CD4-positive, alpha-beta T cell treated with Interleukin-10 for 1 hour (primary cell): ENCODE measurements at regions not wholly inside any gene's neighbourhood (a gene's known extent, or its start where the extent isn't known, plus 50 kb on each side); places are given as distances from the start of the nearest gene placed in this dataset.
"Not testable (repeated sequence)": the region's sequence is repeated elsewhere in the genome, so short reads cannot be mapped to it uniquely, and the experiment has no call there.

Source experiments
- DNase-seq: peaks from one replicate; pipeline ENCODE4 v3.0.0-alpha.2; 2020

DNA sequence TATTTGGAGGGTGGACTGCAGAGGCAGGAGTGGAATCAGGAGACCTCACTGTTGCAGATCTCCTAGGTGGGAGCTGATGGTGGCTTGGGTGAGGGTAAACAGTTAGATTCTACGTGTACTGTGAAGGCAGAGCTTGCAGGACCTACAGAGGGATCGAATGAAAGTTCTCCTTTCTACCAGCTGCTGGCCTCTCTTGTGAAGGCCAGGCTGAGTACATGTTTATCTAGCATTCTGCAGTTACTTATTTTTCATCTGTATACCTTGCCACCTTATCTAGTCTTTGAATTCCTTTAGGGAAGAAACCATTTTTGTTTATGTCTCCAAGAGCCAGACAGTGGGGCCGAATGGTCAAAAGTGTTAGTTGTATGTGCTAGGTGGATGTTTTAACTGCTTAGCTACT lies 57.6 kb downstream of the PTTG1 start:
- no peak for DNase-seq

DNA sequence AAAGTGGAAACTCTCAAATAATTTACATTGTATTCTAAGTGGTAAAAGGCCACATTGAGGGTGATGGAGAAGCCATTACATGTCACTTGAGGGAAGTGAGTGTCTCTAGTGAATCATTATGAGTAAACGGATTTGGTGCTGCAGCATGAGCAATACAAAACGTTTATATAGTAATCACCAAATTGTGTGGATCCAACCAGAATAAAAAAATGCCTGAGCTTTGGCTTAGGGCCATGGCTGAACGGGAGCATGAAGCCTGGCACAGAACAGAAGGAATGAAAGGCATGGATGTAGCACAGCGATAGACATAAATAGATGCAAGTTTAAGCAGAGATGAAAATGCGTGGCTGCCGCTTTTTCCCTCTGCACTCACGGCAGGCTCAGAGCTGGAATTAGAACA lies 58.3 kb downstream of the PTTG1 start:
- DNase-seq = no peak

DNA sequence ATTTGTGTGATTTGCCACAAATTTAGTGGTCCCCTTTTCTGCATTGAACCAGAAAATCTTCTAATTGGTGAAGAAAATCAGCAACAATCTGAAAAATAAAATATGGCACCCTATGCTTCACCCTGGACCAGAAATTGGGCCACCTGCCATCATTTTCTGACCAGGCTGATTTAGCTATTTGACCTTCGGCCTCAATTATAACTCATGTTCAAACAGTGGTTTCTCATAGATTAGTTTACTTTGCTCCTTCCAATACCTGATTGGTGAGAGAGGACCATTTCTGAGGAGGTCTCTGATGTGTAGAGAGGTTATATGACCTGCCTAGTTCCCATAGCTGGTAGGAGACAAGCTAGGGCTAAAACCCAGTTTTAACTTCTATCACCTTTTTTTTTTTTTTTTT lies 59.0 kb downstream of the PTTG1 start:
- no peak for DNase-seq

DNA sequence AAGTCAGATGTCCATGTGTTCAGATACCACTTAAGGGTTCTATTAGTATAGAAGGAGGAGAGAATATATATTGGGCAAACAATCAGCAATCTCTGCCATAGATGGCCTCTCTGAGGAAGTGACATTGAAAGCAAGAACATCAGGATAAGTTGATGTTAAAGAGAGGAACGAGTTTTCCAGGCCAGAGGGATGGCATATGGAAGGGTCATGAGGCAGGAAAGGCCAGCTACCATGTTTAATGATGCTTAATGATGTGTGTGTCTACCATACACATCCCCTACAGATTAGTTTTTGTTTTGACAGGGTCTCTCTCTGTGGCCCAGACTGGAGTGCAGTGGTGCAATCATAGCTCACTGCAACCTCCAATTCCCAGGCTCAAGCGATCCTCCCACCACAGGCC lies 63.0 kb downstream of the PTTG1 start:
- DNase-seq = no peak

DNA sequence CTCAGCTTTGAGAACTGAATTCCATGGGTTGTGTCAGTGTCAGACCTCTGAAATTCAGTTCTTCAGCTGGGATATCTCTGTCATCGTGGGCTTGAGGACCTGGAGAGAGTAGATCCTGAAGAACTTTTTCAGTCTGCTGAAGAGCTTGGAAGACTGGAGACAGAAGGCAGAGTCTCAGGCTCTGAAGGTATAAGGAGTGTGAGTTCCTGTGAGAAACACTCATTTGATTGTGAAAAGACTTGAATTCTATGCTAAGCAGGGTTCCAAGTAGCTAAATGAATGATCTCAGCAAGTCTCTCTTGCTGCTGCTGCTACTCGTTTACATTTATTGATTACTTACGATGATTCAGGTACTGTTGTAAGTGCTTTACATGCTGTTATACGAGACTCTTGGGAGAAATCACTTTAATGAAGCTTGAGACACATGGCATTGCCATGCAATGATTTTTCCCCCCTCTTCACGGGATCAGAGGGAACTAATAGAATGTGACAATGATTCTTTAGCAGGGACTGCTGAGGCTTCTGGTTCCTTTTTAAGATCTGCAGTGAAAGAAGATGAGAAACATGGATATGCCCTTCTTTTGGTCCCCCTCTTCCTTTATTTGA lies 63.8 kb downstream of the PTTG1 start:
- DNase-seq = no peak

DNA sequence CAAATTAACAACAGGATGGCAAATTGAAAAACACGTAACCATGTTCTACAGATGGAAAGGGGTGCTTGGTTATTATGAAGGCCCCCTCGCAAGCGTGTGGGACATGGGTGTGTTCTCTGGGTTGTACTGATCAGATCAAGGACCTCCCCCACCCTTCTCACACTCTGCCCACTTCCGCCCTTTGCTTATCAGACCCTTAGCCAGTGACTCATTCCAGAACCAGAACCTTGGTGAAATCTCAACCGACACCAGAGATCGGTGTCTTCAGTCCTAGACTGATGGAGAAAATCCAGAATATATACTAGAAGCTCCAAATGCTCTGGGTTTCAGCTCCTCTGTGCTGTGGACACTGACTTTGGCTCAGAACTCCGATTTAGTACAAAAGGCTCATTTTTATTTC lies 64.9 kb downstream of the PTTG1 start:
- peak; percentile 71 for DNase-seq

DNA sequence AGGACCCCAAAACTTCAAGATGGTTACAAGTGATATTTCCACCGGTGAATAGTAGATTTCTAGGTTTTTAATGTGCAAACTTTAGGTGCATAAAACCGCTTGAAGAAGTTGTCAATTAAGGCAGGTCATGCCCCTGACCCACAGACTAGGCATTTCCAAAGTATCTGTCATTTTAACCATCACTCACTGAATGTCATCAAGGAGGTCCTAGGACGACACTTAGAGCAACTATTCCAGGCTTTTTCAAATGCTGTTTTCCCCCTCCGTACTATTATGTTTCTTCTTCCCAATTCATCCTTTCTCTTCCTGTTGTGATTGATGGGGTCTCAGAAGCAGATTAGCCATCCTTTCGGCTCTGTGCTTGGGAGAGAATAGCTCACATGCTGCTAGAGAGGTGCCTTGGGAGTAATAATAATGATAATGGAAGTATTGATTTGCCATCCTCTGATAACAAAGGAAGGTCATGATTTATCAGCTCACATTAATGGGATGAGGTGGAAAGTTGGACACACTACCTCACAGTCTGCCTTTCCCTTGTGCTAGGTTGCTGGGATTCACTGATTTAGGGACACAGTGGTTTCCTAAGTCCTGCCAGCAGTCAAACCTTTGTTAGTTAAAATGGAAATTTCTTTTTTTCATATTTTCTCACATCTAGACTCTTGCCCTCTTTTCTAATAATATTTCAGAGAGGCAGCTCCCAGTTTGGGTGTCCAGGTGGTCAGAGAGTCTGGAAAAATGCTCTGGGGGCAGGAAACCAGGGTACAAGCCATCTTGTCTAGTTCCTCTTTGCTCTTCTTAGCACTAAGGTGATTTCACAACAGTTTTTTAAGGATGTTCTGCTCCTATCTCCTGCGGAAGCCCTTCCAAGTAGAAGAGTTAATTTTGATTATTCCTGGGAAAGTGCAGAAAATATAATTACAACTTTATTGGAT lies 67.0 kb downstream of the PTTG1 start:
- DNase-seq = no peak

DNA sequence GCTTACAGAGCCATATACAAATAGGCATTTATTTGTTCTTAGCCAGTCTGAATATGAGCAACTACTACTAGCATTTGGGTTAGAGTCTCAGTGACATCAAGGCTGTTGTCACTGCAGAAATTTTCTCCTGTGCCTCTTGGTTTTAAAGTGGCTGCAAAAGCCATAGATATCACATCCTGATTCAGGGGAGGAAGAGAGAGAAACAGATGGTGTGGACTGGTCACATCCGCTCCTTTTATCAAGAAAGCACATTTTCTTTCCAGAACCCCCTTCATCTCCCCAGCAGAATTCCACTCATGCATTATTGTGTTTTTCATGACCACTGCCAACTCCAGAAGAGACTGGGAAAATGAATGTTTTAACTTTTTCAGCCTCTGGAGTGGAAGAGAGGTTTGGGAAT lies 69.8 kb downstream of the PTTG1 start:
- no peak for DNase-seq

DNA sequence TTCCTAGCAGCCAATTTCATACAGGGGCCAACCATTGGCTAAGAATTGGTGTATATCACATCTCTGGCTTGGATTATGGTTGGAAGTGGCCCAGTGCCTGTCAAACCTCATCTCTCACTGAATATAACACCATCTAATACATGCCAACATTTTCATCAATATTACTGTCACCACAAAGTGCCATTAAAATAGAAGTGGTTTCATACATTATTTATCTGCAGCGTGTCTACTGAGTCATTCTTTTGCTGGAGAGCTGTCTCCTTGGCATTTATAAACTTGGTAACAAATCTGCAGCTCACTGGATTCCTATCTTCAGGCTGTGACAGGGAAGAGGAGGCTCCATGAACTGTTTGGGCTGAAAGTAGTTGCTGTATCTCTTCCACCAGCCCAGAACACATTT lies 70.9 kb downstream of the PTTG1 start:
- DNase-seq = no peak

DNA sequence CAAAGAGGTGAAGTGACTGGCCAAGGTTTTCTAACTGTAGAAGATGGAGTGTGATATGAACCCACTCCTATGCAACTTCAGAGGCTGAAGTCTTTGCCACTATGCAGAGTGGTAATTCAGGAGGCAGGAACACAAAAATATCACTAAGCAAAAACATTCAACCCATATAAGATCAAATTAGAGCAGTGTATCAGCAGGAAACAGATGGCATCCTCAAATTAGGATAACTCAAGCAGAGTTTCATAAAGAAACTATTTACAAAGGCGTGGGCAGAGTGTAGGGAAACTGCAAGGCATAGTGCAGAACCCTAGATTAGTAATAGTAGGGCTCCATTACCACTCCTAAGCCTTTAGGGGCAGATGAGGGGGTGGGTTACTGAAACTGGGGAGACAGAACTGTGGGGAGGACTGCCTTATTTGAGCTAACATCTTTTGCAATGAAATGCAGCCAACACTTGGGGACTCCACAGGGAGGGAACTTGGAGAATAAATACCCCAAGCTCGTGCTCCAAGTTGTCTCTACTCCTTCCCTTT lies 72.2 kb downstream of the PTTG1 start:
- no peak for DNase-seq

DNA sequence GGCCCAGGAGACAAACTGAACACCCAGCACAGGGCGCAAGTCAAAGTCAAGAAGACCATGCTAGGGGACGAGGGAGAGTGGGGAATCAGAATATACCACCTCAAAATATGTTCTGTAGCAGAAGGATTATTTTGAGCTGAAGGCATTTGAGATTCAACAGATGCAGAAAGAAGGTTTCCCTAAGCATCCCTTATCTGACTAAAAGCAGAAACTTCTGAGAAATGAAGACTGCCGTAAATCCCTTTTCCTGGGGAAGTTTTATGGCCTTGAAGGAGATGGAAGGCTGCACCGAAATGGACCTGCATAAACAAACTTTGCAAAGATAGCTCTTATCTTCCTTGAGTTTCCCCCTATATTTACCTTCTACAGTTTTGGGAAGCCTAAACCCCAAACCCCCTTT lies 72.8 kb downstream of the PTTG1 start:
- DNase-seq = no peak

DNA sequence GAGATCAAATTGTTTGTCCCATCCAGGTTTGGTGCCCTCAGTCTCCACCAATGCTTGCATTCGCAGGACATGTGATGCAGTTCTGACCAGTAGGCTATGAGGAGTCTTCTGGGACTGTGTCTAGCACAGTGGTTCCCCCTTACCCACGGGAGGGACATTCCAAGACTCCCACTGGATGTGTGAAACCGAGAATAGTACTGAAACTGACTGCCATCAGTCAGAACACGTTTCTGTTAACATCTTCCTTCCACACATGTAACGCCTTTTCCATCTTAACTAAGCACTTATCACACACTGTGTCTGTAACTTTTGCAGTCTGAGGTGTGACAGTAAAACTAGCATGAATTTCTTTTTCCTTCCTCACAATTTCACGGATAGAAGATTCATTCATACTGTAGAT lies 74.7 kb downstream of the PTTG1 start:
- DNase-seq = no peak

DNA sequence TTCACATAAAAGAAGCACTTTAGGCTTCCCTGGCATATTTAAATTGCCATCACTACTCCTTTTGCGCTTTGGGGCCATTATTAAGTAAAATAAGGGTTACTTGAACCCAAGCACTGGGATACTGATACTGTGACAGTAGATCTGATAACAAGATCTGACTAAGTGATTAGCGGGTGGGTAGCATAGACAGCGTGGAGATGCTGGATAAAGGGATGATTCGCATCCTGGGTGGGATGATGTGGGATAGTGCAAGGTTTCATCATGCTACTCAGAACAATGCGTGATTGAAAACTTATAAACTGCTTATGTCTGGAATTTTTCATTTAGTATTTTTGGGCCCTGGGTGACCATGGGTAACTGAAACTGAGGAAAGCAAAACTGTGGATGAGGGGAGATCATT lies 75.1 kb downstream of the PTTG1 start:
- DNase-seq = no peak

DNA sequence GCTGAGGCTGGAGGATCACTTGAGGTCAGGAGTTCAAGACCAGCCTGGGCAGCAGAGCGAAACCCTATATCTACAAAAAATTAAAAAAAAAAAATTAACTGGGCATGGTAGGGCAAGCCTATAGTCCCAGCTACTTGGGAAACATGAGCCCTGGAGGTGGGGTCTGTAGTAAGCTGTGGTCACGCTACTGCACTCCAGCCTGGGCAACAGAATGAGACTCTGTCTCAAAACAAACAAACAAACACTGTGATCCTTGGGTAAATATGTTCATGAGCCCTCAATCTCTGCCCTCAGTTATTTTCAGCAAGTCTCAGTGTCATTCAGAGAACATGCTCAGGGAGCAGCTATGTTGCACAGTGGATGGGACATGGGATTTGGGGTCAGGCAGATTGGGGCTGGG lies 76.2 kb downstream of the PTTG1 start:
- no peak for DNase-seq

DNA sequence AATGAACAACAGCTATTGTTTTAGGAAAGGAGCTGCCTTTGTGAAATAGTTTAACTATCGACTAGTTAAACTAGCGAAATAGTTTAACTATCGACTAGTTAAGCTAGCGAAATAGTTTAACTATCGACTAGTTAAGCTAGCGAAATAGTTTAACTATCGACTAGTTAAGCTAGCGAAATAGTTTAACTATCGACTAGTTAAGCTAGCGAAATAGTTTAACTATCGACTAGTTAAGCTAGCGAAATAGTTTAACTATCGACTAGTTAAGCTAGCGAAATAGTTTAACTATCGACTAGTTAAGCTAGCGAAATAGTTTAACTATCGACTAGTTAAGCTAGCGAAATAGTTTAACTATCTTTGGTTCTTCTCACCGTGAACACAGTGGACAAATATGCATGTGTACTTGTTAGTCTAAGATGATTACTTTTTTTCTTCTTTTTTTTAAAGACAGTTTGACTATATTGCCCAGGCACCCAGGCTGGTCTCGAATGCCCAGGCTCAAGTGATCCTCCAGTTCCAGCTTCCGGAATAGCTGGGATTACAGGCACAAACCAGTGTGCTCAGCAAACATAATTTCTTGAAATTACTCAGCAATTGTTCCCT lies 76.9 kb downstream of the PTTG1 start:
- DNase-seq = not testable (repeated sequence)

DNA sequence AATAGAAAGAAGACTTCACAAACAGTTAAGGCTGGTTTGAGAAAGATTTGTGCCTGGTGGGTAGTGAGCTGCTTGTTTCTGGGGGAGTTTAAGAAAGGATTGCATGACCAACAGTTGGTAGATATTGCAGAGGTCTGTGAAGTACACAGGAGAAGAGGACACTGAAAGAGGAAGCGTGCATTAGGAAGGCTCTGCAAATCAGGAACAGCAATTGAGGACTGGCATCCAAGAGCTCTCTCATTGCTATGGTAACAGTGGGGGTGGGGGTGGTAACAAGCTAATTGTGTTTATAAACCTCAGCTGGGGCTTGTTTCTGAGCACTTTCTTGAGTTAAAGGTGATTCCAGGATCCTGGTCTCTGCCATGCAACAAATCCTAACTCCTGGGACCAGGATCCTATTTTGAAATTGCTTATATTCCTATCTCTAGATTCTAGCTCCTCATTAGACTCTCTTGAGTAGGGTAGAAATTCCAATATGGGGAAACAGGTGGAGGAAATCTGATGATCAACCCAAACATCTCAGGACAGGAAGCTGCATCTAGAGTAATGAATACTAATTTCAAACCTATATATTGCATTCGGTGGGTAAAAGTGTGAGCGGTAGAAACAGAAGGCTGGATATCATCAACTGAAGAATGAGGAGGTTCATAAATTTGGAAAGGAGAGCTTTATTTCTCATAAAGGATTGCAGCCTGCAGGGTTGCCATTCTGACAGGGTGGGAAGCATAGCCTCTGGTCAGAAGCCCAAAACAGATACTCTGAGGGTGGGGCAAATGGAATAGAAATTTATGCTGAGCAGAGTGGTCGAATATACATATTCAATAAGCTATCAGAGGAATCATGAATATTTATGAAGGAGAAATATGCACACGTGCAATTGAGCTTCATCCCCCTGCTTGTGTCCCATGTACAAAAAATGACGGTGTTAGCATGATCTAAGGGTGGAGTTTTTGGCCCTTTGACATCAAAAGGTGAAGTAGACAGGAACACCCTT lies 79.4 kb downstream of the PTTG1 start:
- DNase-seq = no peak

DNA sequence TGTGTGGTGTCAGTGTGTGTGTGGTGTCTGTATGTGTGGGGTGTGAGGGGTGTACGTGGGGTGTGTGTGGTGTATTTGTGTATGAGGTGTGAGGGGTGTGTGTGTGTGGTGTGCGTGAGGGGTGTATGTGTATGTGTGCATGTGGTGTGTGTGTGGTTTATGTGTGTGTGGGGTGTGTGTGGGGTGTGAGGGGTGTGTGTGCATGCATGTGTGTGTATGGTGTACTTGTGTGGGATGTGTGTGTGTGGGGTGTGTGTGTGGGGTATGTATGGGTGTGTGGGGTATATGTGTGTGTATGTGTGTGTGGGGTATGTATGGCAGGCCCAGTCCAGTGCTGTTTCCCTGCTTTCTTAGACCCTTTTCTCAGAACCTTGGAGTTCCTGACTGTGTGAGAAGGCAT lies 83.3 kb downstream of the PTTG1 start:
- peak; percentile 27 for DNase-seq

DNA sequence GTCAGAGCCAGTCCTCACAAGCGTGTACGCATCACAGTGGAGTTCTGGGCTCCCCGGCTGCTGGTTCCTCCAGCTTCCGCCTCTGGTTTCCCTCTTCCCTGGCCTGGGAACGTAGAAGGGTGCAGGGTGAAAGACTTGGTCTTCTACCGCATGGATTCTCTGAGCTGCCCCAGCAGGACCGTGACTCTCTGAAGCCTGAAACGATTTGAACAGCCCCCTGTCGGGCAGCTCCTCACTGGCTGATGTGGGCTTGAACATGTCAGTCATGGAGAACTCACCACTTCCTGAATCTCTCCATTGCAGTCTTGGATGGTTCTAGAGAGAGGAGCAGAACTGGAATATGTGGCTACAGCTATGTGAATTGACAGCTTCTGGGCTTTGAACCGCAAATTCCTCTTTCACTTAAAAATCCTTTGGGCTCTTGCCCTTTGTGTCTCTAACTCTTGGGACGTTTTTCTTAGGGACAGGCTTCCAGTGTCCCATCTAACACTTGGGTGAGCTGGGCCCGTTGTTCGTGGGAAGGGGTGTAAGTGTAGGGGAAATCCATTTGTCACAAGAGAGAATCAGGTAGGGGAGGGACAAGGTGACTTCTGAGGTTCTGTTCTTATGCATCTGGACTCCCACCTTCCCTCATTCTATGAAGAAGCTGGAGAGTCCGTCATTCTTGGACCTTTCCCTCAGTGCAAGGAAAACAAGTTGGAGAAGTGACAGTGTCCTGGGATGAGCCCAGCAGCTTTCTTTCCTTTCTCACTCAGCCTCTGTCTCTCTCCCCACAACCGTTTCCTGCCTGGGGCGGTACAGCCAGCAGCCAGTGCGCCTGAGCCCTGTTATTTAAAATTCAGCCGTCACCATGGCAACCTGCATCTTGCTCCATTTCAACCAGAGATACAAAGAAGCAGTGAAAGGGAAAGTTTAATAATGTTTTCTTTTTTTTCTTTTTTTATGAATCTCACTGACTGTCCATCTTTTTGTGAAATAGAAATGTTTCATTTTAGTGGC lies 84.7 kb downstream of the PTTG1 start:
- DNase-seq = peak; percentile 90

DNA sequence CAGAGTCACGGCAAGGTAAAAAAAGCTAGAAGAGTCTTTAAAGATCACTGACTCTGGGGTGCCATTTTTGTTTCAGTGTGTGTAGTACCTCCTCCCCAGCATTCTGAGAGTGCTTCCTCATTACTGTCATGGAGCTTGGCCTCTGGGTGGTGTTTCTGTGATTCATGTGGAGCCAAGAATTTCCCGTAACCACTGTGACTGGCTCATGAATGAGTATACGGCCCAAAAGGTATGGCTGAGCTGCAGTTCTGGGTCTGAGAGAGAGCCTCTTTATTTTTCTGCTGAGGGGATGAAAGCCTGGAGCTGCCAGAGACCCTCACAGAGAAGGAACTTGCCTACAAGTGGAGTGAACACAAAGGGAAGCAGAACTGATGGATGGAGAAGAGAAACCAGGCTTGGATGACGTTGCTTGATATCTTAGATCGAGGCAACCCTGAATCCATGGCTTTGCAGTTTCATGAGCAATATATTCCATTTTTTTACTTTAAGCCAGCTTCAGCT lies 85.6 kb downstream of the PTTG1 start:
- peak; percentile 34 for DNase-seq

DNA sequence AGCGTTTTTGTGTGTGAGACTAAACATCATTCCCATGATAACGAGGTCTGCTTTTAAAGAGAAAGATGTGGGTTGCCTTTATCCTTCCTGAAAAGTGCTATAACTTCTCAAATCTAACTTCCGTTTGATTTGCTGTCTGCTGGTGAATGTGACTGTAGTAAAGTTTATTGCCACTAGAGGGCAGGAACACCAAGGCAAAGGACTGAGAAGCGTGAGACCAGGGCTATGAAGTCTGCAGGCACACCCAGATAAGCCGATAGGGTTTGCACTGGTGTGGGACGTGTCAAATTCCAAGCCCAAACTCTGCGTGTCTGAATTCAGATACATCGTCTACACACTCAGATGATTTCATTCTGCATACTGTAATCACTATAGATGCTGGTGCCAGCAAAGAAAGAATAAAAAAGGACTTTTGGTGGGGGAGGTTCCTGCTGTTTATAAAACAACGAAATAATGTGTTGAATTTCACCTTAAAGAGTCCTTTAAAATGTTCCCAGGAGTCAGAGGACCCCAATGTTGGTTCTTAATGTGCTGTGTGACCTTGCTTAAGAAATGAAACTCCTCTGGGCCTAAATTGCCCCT lies 87.2 kb downstream of the PTTG1 start:
- peak; percentile 89 for DNase-seq
